ENCODE measurements at regions not wholly inside any gene's neighbourhood (a gene's known extent, or its start where the extent isn't known, plus 50 kb on each side); places are given as distances from the start of the nearest gene placed in this dataset.

- Histone ChIP-seq H3K9me3 (peaks cover 0 to 8% of the 10 kb centered on the region in 2 donors), H3K27ac (no peak overlapping the region), H3K4me3 (no peak overlapping the region), H3K27me3 (no peaks in the 10 kb centered on the region), H3K36me3 (no peaks in the 10 kb centered on the region), H3K4me1 (no peaks in the 10 kb centered on the region)
- intact Hi-C loops (cut with DNase I), result no loop called here
- no peak for TF ChIP-seq CTCF (IDR thresholded peaks at IDR 0.05)
- DNase-seq (no peak), ATAC-seq (no peak)
Measured at GRCh38 chr6:93685494-93685893, 266.1 kb upstream of the EPHA7 start.

GRCh38 chr6:93684339-93684738 is 265.0 kb upstream of the EPHA7 start:
- no peak overlapping the region for H3K4me3 ChIP-seq
- H3K4me1 ChIP-seq, result no peaks in the 10 kb centered on the region
- ATAC-seq (no peak), DNase-seq (no peak)
- intact Hi-C loops (cut with DNase I), result no loop called here
- H3K9me3 ChIP-seq, result peaks cover 0 to 8% of the 10 kb centered on the region in 2 donors
- no peaks in the 10 kb centered on the region for H3K36me3 ChIP-seq
- no peak overlapping the region for H3K27ac ChIP-seq
- TF ChIP-seq CTCF (IDR thresholded peaks at IDR 0.05), result no peak
- no peaks in the 10 kb centered on the region for H3K27me3 ChIP-seq

- H3K4me3 ChIP-seq, result no peak overlapping the region
- H3K27me3 ChIP-seq, result no peaks in the 10 kb centered on the region
- intact Hi-C loops (cut with DNase I), result no loop called here
- DNase-seq, result no peak
- H3K4me1 ChIP-seq, result no peaks in the 10 kb centered on the region
- H3K27ac ChIP-seq, result no peak overlapping the region
- no peak for ATAC-seq
- TF ChIP-seq CTCF (IDR thresholded peaks at IDR 0.05), result no peak
- H3K9me3 ChIP-seq, result peaks cover 0 to 5% of the 10 kb centered on the region in 2 donors
- H3K36me3 ChIP-seq, result no peaks in the 10 kb centered on the region
Measured at GRCh38 chr6:93679836-93680235, 260.5 kb upstream of the EPHA7 start.

GRCh38 chr6:93678841-93679454 is 259.6 kb upstream of the EPHA7 start:
- ATAC-seq (no peak), DNase-seq (peak in 1 of 4 donors; percentile 6)
- no peaks in the 10 kb centered on the region for H3K9me3 ChIP-seq
- H3K27me3 ChIP-seq, result no peaks in the 10 kb centered on the region
- no peak overlapping the region for H3K4me3 ChIP-seq
- no peak overlapping the region for H3K27ac ChIP-seq
- TF ChIP-seq CTCF (IDR thresholded peaks at IDR 0.05), result no peak
- no peaks in the 10 kb centered on the region for H3K4me1 ChIP-seq
- H3K36me3 ChIP-seq, result no peaks in the 10 kb centered on the region
- intact Hi-C loops (cut with DNase I), result no loop called here

- no peaks in the 10 kb centered on the region for H3K36me3 ChIP-seq
- H3K4me1 ChIP-seq, result no peaks in the 10 kb centered on the region
- intact Hi-C loops (cut with DNase I), result no loop called here
- H3K27ac ChIP-seq, result no peak overlapping the region
- ATAC-seq (no peak), DNase-seq (no peak)
- no peak overlapping the region for H3K4me3 ChIP-seq
- H3K27me3 ChIP-seq, result no peaks in the 10 kb centered on the region
- no peak for TF ChIP-seq CTCF (IDR thresholded peaks at IDR 0.05)
- H3K9me3 ChIP-seq, result no peaks in the 10 kb centered on the region
Measured at GRCh38 chr6:93677264-93677965, 258.1 kb upstream of the EPHA7 start.
